ENCODE measurements at regions not wholly inside any gene's neighbourhood (a gene's known extent, or its start where the extent isn't known, plus 50 kb on each side); places are given as distances from the start of the nearest gene placed in this dataset.
A peak's percentile ranks its signal among the peaks of the same experiment; 100 is the strongest.

- no peak for DNase-seq (ENCODE audit: low read depth)
Observed at GRCh38 chr4:111045992-111046391, 423.1 kb upstream of the PITX2 start.

GRCh38 chr4:111046811-111047210 lies 423.9 kb upstream of the PITX2 start:
- DNase-seq (ENCODE audit: low read depth), result no peak
- TF ChIP-seq, protein P1, sequence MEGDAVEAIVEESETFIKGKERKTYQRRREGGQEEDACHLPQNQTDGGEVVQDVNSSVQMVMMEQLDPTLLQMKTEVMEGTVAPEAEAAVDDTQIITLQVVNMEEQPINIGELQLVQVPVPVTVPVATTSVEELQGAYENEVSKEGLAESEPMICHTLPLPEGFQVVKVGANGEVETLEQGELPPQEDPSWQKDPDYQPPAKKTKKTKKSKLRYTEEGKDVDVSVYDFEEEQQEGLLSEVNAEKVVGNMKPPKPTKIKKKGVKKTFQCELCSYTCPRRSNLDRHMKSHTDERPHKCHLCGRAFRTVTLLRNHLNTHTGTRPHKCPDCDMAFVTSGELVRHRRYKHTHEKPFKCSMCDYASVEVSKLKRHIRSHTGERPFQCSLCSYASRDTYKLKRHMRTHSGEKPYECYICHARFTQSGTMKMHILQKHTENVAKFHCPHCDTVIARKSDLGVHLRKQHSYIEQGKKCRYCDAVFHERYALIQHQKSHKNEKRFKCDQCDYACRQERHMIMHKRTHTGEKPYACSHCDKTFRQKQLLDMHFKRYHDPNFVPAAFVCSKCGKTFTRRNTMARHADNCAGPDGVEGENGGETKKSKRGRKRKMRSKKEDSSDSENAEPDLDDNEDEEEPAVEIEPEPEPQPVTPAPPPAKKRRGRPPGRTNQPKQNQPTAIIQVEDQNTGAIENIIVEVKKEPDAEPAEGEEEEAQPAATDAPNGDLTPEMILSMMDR (conservative IDR thresholded peaks at IDR 0.05; ENCODE audit: control insufficient read depth, insufficient read depth, low read depth, low read length), result no peak
- H3K4me3 ChIP-seq (ENCODE audit: control insufficient read depth, low read depth, low read length), result no peak overlapping the region

More at GRCh38 chr4:111045992-111046391, 423.1 kb upstream of the PITX2 start:
- H3K4me3 ChIP-seq (ENCODE audit: control insufficient read depth, low read depth, low read length), result no peak overlapping the region
- TF ChIP-seq, protein P1 (conservative IDR thresholded peaks at IDR 0.05; ENCODE audit: control insufficient read depth, insufficient read depth, low read depth, low read length), result peak; percentile 19

- H3K4me3 ChIP-seq (ENCODE audit: control insufficient read depth, low read depth, low read length), result no peak overlapping the region
- TF ChIP-seq, protein P1 (conservative IDR thresholded peaks at IDR 0.05; ENCODE audit: control insufficient read depth, insufficient read depth, low read depth, low read length), result no peak
- no peak for DNase-seq (ENCODE audit: low read depth)
Observed at GRCh38 chr4:111048316-111048715, 425.4 kb upstream of the PITX2 start.

DNA sequence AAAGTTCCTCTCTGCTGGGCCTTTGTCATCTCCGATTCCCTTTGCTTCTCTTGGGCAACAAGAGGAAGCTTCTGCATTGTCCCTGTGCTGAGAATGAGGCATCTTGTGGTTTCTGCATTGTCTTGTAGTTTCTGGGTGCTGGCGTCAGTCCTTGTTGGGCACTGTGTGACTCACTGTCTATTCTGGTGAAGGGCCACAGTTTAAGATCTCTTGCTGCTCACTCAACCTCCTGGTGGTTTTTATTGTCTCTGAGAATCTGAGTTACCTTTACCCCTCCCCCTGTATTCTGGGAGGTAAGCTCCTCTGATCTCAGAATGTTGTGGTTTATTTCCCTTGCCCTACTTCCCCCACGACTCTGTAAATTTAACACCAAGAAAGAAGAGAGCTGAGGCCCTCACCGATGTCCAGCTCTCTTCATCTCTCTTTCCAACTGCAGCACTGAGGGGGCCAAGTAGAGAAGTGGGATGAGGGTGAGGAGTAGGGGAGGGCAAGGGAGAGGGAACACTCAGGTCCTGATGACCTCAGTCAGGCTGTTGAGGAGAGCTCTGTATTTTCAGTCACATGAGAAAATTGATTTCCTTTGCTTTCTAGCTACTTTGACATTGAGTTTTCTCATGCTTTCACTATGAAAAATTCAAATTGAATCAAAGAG lies 441.6 kb upstream of the PITX2 start:
- H3K4me3 ChIP-seq (ENCODE audit: control insufficient read depth, low read depth, low read length), result no peak overlapping the region
- TF ChIP-seq, protein P1 (conservative IDR thresholded peaks at IDR 0.05; ENCODE audit: control insufficient read depth, insufficient read depth, low read depth, low read length), result no peak
- DNase-seq (ENCODE audit: low read depth), result peak; percentile 75

GRCh38 chr4:111066001-111066400 lies 443.1 kb upstream of the PITX2 start:
- peak; percentile 17 for DNase-seq (ENCODE audit: low read depth)
- H3K4me3 ChIP-seq (ENCODE audit: control insufficient read depth, low read depth, low read length), result no peak overlapping the region
- TF ChIP-seq, protein P1 (conservative IDR thresholded peaks at IDR 0.05; ENCODE audit: control insufficient read depth, insufficient read depth, low read depth, low read length), result no peak

GRCh38 chr4:111066447-111066846 lies 443.6 kb upstream of the PITX2 start:
- TF ChIP-seq, protein P1 (conservative IDR thresholded peaks at IDR 0.05; ENCODE audit: control insufficient read depth, insufficient read depth, low read depth, low read length), result no peak
- peak; percentile 43 for DNase-seq (ENCODE audit: low read depth)
- no peak overlapping the region for H3K4me3 ChIP-seq (ENCODE audit: control insufficient read depth, low read depth, low read length)

Data from fibroblast of mammary gland (primary cell).